IPS-20b (cell line): ENCODE measurements at regions not wholly inside any gene's neighbourhood (a gene's known extent, or its start where the extent isn't known, plus 50 kb on each side); places are given as distances from the start of the nearest gene placed in this dataset.

Experiments
- H3K27ac ChIP-seq: one replicate; pipeline ENCODE4 v1.5.1; 2013; ENCODE audit warnings: low read length
- H3K27me3 ChIP-seq: 2 replicates; pipeline ENCODE4 v1.6.1; 2013; ENCODE audit warnings: mild to moderate bottlenecking, low read length, inconsistent platforms; ENCODE audit not compliant: insufficient read depth
- H3K36me3 ChIP-seq: 2 replicates; pipeline ENCODE4 v1.6.1; 2013; ENCODE audit warnings: low read depth, mild to moderate bottlenecking, inconsistent platforms, low read length, moderate library complexity; ENCODE audit not compliant: insufficient read depth
- H3K4me1 ChIP-seq: 2 replicates; pipeline ENCODE4 v1.6.1; 2013; ENCODE audit warnings: mild to moderate bottlenecking, control low read depth, inconsistent platforms, low read length, moderate library complexity; ENCODE audit not compliant: insufficient read depth
- H3K4me3 ChIP-seq: 2 replicates; pipeline ENCODE4 v1.5.1; 2013; ENCODE audit warnings: mild to moderate bottlenecking, low read length, inconsistent platforms
- H3K9ac ChIP-seq: 2 replicates; pipeline ENCODE4 v1.6.1; 2013; ENCODE audit warnings: low read depth, mild to moderate bottlenecking, inconsistent platforms, low read length, moderate library complexity
- H3K9me3 ChIP-seq: 2 replicates; pipeline ENCODE4 v1.6.1; 2013; ENCODE audit warnings: mild to moderate bottlenecking, low read depth, low read length, inconsistent platforms; ENCODE audit not compliant: insufficient read depth

GRCh38 chr18:73884868-73885267 is 262.8 kb downstream of the FBXO15 start:
- Histone ChIP-seq H3K9me3 (no peaks in the 10 kb centered on the region), H3K36me3 (no peaks in the 10 kb centered on the region), H3K27ac (no peak overlapping the region), H3K4me1 (no peaks in the 10 kb centered on the region), H3K4me3 (no peak overlapping the region), H3K27me3 (no peaks in the 10 kb centered on the region), H3K9ac (no peak overlapping the region)

GRCh38 chr18:73881396-73881917 is 266.2 kb downstream of the FBXO15 start:
- H3K27me3 ChIP-seq: no peaks in the 10 kb centered on the region
- no peak overlapping the region for H3K4me3 ChIP-seq
- H3K36me3 ChIP-seq: no peaks in the 10 kb centered on the region
- H3K9ac ChIP-seq: no peak overlapping the region
- H3K27ac ChIP-seq: no peak overlapping the region
- no peaks in the 10 kb centered on the region for H3K4me1 ChIP-seq
- no peaks in the 10 kb centered on the region for H3K9me3 ChIP-seq

GRCh38 chr18:73880387-73880786 is 267.2 kb downstream of the FBXO15 start:
- H3K27ac ChIP-seq: no peak overlapping the region
- H3K9me3 ChIP-seq: no peaks in the 10 kb centered on the region
- H3K36me3 ChIP-seq: no peaks in the 10 kb centered on the region
- H3K27me3 ChIP-seq: no peaks in the 10 kb centered on the region
- H3K9ac ChIP-seq: no peak overlapping the region
- no peak overlapping the region for H3K4me3 ChIP-seq
- no peaks in the 10 kb centered on the region for H3K4me1 ChIP-seq

- Histone ChIP-seq H3K9me3 (no peaks in the 10 kb centered on the region), H3K4me1 (no peaks in the 10 kb centered on the region), H3K27ac (no peak overlapping the region), H3K9ac (no peak overlapping the region), H3K4me3 (no peak overlapping the region), H3K27me3 (no peaks in the 10 kb centered on the region), H3K36me3 (no peaks in the 10 kb centered on the region)
Measured at GRCh38 chr18:73879766-73880165, 267.9 kb downstream of the FBXO15 start.

DNA sequence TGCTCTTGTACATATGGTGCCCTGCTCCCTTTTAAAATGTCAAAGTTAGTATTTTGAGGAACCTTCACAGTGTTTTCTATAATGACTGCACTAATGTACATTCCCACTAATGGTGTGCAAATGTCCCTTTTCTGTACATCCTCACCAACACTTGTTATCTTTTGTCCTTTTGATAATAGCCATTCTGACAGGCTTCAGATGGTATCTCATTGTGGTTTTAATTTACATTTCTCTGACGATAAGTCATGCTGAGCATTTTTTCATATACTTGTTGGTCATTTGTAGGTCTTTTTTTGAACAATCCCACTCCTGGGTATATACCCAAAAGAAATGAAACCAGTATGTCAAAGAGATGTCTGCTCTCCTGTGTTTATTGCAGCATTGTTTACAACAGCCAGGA is 268.3 kb downstream of the FBXO15 start:
- H3K9me3 ChIP-seq: no peaks in the 10 kb centered on the region
- no peaks in the 10 kb centered on the region for H3K4me1 ChIP-seq
- no peak overlapping the region for H3K27ac ChIP-seq
- H3K36me3 ChIP-seq: no peaks in the 10 kb centered on the region
- H3K9ac ChIP-seq: no peak overlapping the region
- no peak overlapping the region for H3K4me3 ChIP-seq
- no peaks in the 10 kb centered on the region for H3K27me3 ChIP-seq

GRCh38 chr18:73869182-73869581 is 278.5 kb downstream of the FBXO15 start:
- H3K27me3 ChIP-seq: no peaks in the 10 kb centered on the region
- H3K9ac ChIP-seq: no peak overlapping the region
- no peaks in the 10 kb centered on the region for H3K9me3 ChIP-seq
- no peak overlapping the region for H3K27ac ChIP-seq
- H3K4me3 ChIP-seq: no peak overlapping the region
- H3K36me3 ChIP-seq: no peaks in the 10 kb centered on the region
- H3K4me1 ChIP-seq: no peaks in the 10 kb centered on the region; the same call in 1 of the 2 replicates

DNA sequence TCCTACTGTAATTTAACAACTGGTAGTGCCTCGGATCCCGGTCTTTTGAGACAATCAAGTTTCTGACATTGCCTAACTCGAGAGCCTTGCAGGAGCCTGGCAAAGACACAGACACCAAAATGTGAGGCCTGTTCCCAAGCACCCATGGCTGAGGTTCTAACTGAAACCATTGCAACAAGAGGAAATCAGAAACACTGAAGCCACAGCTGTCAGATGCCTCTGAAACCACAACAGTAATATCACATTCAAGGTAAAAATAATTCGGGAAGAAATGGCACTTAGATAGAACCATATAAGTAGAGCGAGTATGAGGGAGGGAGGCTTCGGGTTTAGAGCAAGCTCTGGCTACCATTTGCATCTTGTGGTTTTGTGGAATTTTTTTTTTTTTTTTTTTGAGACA is 285.9 kb downstream of the FBXO15 start:
- H3K4me3 ChIP-seq: no peak overlapping the region
- no peaks in the 10 kb centered on the region for H3K4me1 ChIP-seq
- H3K36me3 ChIP-seq: no peaks in the 10 kb centered on the region
- no peak overlapping the region for H3K27ac ChIP-seq
- H3K9ac ChIP-seq: no peak overlapping the region
- no peaks in the 10 kb centered on the region for H3K27me3 ChIP-seq
- no peaks in the 10 kb centered on the region for H3K9me3 ChIP-seq

GRCh38 chr18:73859837-73860397 is 287.7 kb downstream of the FBXO15 start:
- Histone ChIP-seq H3K36me3 (no peaks in the 10 kb centered on the region), H3K27me3 (no peaks in the 10 kb centered on the region), H3K9ac (no peak overlapping the region), H3K4me1 (no peaks in the 10 kb centered on the region), H3K9me3 (no peaks in the 10 kb centered on the region), H3K4me3 (no peak overlapping the region), H3K27ac (no peak overlapping the region)

DNA sequence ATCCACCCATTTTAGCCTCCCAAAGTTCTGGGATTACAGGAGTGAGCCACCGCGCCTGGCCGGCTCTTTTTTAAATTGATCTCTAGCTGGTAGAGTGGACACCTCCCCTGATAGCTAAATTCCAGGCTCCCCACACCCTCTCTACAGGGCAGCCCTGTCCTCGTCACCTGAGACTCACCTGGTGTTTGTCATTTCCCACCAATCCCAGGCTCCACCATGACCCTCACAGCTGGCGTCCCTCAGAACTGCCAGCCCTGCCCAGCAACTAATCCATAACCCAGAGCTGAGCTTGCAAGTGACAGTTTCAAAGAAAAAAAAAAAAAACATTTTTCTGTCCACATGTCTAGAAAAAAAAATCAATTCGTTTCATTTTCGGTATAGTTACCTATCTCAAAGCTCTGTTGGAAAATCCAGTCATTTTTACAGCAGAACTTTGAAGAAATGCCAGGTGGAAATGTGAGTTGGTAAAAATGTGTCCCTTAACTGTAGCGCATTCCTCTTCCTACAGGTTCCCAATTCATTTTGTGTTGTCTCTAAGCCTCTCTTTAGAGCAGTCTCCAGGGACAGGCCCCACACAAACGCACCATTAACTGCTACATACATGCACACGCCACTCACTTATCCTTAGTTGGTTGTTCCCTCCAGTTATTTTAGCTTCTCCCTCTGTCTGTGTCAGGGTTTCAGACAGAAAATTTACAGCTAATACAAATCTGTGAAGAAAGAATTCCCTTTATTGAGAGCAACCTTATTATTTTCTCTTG is 294.7 kb downstream of the FBXO15 start:
- no peaks in the 10 kb centered on the region; the same call in 1 of the 2 replicates for H3K4me1 ChIP-seq

GRCh38 chr18:73850782-73851181 is 296.9 kb downstream of the FBXO15 start:
- Histone ChIP-seq H3K4me3 (no peak overlapping the region), H3K27ac (no peak overlapping the region), H3K27me3 (no peaks in the 10 kb centered on the region), H3K9ac (no peak overlapping the region), H3K4me1 (no peaks in the 10 kb centered on the region; the same call in 1 of the 2 replicates), H3K9me3 (no peaks in the 10 kb centered on the region), H3K36me3 (no peaks in the 10 kb centered on the region)

More for the DNA sequence above, 294.7 kb downstream of the FBXO15 start:
- Histone ChIP-seq H3K27me3 (no peaks in the 10 kb centered on the region), H3K4me3 (no peak overlapping the region), H3K36me3 (no peaks in the 10 kb centered on the region), H3K27ac (no peak overlapping the region), H3K9ac (no peak overlapping the region), H3K9me3 (no peaks in the 10 kb centered on the region)

- H3K9ac ChIP-seq: no peak overlapping the region
- no peaks in the 10 kb centered on the region for H3K27me3 ChIP-seq
- no peaks in the 10 kb centered on the region; the same call in 1 of the 2 replicates for H3K4me1 ChIP-seq
- H3K9me3 ChIP-seq: no peaks in the 10 kb centered on the region
- H3K27ac ChIP-seq: no peak overlapping the region
- no peaks in the 10 kb centered on the region for H3K36me3 ChIP-seq
- H3K4me3 ChIP-seq: no peak overlapping the region
Measured at GRCh38 chr18:73848656-73849055, 299.0 kb downstream of the FBXO15 start.

- H3K27ac ChIP-seq: no peak overlapping the region
- no peaks in the 10 kb centered on the region for H3K27me3 ChIP-seq
- H3K9me3 ChIP-seq: no peaks in the 10 kb centered on the region
- no peak overlapping the region for H3K4me3 ChIP-seq
- H3K9ac ChIP-seq: no peak overlapping the region
- H3K4me1 ChIP-seq: no peaks in the 10 kb centered on the region; the same call in 1 of the 2 replicates
- no peaks in the 10 kb centered on the region for H3K36me3 ChIP-seq
Measured at GRCh38 chr18:73843455-73843854, 304.2 kb downstream of the FBXO15 start.
